ENCODE measurements at regions not wholly inside any gene's neighbourhood (a gene's known extent, or its start where the extent isn't known, plus 50 kb on each side); places are given as distances from the start of the nearest gene placed in this dataset.

DNA sequence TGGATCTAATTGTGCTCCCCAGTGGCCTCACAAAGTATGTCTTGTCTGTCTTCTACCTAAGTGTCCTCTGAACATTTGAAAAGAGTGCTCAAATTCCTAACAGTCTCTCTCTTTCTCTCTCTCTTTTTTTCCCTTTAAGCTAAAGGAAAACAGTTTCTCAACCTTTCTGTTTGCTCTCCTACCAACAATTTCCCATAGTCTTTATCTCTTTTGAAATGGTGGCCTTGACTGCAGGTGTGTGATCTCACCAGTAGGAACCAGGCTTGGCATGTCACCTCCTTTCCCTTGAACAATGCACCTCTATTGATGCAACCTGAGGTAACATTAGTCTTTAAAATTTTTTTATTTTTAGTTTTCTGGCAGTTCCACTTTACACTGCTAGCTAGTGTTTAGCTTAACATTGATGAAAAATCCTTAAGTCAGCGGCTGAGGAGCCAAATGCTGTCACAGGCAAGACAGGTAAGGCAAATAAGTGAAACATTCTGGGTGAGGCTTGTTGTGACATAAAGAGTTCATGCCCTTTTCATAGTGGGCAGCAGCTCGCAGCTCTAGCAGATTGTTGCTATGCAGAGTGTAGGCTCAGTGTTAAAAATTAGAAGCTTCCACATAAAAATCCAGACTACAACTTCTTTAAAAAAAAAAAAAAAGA is 273.4 kb downstream of the HAPSTR1 start:
- TF ChIP-seq TCF12 (IDR thresholded peaks at IDR 0.05; ENCODE audit: low read depth) (no peak), EP300 (IDR thresholded peaks at IDR 0.05; ENCODE audit: borderline replicate concordance) (no peak), EGR1 (IDR thresholded peaks at IDR 0.05) (no peak), TAF1 (IDR thresholded peaks at IDR 0.05; ENCODE audit: low read depth) (no peak)
- TF ChIP-seq, protein P1, sequence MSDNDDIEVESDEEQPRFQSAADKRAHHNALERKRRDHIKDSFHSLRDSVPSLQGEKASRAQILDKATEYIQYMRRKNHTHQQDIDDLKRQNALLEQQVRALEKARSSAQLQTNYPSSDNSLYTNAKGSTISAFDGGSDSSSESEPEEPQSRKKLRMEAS (IDR thresholded peaks at IDR 0.05): no peak

Data from Ishikawa (cell line).